ES-I3 (cell line): ENCODE measurements at regions not wholly inside any gene's neighbourhood (a gene's known extent, or its start where the extent isn't known, plus 50 kb on each side); places are given as distances from the start of the nearest gene placed in this dataset.
"Not testable (repeated sequence)": the region's sequence is repeated elsewhere in the genome, so short reads cannot be mapped to it uniquely, and the experiment has no call there.

Experiments used
- H3K36me3 ChIP-seq: 2 replicates; pipeline ENCODE4 v1.6.1; 2013; ENCODE audit warnings: mild to moderate bottlenecking, low read length, control low read depth, moderate library complexity; ENCODE audit not compliant: insufficient read depth
- H3K4me1 ChIP-seq: 2 replicates; pipeline ENCODE4 v1.6.1; 2013; ENCODE audit warnings: mild to moderate bottlenecking, control low read depth, low read length; ENCODE audit not compliant: insufficient read depth
- H3K9ac ChIP-seq: 2 replicates; pipeline ENCODE4 v1.6.1; 2013; ENCODE audit warnings: low read depth, mild to moderate bottlenecking, low read length, moderate library complexity
- H3K9me3 ChIP-seq: 2 replicates; pipeline ENCODE4 v1.6.1; 2013; ENCODE audit warnings: mild to moderate bottlenecking, low read length, moderate library complexity; ENCODE audit not compliant: control insufficient read depth, insufficient read depth

DNA sequence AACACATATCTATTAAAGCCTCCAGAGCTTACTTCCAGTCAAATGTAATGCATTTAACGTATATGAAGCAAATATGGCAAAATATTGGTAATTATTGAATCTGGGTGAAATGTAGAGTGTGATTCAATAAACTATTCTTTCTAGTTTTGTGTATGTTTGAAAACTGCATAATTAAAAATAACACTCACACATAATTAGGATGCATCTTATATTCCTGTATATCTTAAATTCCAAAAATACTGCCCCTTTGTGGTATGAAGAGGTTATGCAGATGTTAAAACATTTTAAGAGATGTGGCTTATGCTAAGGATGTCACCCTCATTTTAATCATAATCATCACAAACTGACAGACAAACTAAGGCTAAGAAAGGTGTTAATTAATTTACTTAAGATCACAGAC, 182.9 kb downstream of the COX18 start:
- Histone ChIP-seq H3K4me1 (peaks cover 3% of the 10 kb centered on the region), H3K36me3 (no peaks in the 10 kb centered on the region), H3K9ac (no peak overlapping the region), H3K9me3 (no peaks in the 10 kb centered on the region)

DNA sequence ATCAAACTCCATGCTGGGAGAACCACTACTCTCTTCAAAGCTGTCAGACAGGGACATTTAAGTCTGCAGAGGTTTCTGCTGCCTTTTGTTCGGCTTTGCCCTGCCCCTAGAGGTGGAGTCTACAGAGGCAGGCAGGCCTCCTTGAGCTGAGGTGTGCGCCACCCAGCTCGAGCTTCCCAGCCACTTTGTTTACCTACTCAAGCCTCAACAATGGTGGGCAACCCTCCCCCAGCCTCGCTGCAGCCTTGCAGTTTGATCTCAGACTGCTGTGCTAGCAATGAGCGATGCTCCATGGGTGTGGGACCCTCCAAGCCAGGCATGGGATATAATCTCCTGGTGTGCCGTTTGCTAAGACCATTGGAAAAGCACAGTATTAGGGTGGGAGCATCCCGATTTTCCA, 185.3 kb downstream of the COX18 start:
- not testable (repeated sequence) for H3K4me1 ChIP-seq, H3K36me3 ChIP-seq

GRCh38 chr4:72876946-72877345, 192.6 kb downstream of the COX18 start:
- Histone ChIP-seq H3K9me3 (no peaks in the 10 kb centered on the region), H3K36me3 (no peaks in the 10 kb centered on the region), H3K4me1 (no peaks in the 10 kb centered on the region)

More for the DNA sequence above, 185.3 kb downstream of the COX18 start:
- not testable (repeated sequence) for H3K9ac ChIP-seq, H3K9me3 ChIP-seq

GRCh38 chr4:72875545-72875944, 194.0 kb downstream of the COX18 start:
- no peaks in the 10 kb centered on the region for H3K36me3 ChIP-seq
- no peak overlapping the region for H3K9ac ChIP-seq
- no peaks in the 10 kb centered on the region for H3K9me3 ChIP-seq
- H3K4me1 ChIP-seq, result no peaks in the 10 kb centered on the region

More at GRCh38 chr4:72876946-72877345, 192.6 kb downstream of the COX18 start:
- no peak overlapping the region for H3K9ac ChIP-seq

GRCh38 chr4:72875138-72875537, 194.4 kb downstream of the COX18 start:
- no peaks in the 10 kb centered on the region for H3K36me3 ChIP-seq
- no peaks in the 10 kb centered on the region for H3K9me3 ChIP-seq
- H3K9ac ChIP-seq, result no peak overlapping the region
- no peaks in the 10 kb centered on the region for H3K4me1 ChIP-seq

DNA sequence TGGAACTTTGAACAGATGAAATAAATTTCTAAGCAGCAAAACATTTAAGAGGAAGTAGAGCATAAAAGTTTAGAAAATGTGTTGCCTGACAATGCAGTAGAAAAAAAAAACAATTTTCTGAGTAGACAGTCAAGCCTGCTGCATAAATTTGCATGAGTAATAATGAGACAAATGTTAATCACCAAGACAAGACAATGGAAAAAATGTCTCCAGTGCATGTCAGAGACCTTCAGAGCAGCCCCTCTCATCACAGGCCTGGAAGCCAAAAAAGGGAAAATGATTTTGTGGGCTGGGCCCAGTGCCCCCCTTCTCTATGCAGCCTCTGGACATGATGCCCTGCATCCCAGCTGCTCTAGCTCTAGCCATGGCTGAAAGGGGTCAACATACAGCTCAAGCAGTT, 204.6 kb downstream of the COX18 start:
- H3K9me3 ChIP-seq, result peaks cover 5% of the 10 kb centered on the region; the same call in 1 of the 2 replicates
- H3K36me3 ChIP-seq, result no peaks in the 10 kb centered on the region
- no peaks in the 10 kb centered on the region for H3K4me1 ChIP-seq
- no peak overlapping the region for H3K9ac ChIP-seq

DNA sequence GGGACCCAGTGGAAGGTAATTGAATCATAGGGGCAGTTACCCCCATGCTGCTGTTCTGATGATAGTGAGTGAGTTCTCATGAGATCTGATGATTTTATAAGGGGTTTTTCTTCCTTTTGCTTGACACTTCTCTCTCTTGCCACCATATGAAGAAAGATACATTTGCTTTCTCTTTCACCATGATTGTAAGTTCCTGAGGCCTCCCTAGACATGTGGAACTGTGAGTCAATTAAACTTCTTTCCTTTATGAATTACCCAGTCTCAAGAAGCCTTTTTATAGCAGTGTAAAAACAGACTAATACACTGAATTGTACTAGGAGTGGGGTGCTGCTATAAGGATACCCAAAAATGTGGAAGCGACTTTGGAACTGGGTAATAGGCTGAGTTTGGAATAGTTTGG, 205.2 kb downstream of the COX18 start:
- not testable (repeated sequence) for H3K36me3 ChIP-seq, H3K4me1 ChIP-seq, H3K9ac ChIP-seq, H3K9me3 ChIP-seq

DNA sequence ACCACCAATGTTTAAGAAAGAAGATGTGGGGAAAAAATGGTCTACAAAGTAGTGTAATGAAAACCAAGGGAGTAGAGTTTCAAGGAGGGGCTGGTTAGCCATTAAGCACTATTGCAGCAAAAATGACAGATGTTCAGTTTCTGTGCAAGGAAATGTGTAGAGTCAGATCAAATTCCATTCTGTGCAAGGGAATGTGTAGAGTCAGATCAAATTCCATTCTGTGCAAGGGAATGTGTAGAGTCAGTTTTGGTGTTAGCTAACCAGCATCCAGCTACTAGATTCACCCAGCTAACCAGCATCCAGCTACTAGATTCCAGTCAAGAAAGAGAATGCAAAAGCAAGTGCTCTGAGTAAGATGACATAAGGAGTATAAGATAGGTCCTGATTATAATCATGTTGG, 208.8 kb downstream of the COX18 start:
- Histone ChIP-seq H3K9ac (no peak overlapping the region), H3K36me3 (no peaks in the 10 kb centered on the region), H3K9me3 (no peaks in the 10 kb centered on the region), H3K4me1 (no peaks in the 10 kb centered on the region)

DNA sequence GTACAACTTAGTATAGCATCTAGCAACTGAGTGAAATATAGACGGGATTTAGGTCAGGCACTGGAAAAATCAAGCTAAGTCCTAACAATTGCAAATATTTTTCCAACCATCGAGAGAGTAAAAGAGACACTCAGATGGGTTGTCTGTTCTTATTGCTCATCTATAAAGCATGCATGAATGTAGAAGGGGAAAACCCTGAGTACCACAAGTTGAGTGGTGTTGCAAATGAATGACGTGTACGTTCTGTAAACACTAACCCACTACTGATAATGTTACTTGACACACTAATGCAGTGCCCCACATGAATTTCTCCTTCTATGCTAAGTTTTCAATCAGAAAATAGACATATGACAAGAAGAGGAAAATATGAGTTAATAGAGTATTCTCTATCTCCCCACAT, 211.2 kb downstream of the COX18 start:
- Histone ChIP-seq H3K36me3 (no peaks in the 10 kb centered on the region), H3K9me3 (no peaks in the 10 kb centered on the region), H3K9ac (no peak overlapping the region), H3K4me1 (no peaks in the 10 kb centered on the region)

GRCh38 chr4:72857787-72858186, 211.7 kb downstream of the COX18 start:
- H3K9me3 ChIP-seq, result no peaks in the 10 kb centered on the region

DNA sequence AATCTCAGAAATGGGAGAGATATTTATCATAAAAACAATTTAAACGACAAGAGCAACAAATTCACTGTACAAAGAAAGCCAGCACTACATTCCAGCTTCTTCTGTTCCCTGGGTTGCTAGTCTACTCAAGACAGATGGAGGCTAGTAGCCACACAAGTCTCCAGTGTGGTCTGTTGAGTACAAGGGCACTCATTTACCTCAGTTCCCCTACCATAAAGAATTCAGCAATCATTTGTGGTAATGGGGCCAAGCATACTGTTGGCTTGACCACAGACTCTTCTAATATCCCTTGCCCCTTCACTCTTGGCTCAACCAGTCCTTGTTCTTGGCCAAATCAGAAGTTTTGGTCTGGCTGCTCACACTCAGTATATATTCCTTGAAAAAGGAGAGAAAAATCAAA, 212.3 kb downstream of the COX18 start:
- Histone ChIP-seq H3K4me1 (no peaks in the 10 kb centered on the region), H3K9me3 (no peaks in the 10 kb centered on the region), H3K36me3 (no peaks in the 10 kb centered on the region), H3K9ac (no peak overlapping the region)

More at GRCh38 chr4:72857787-72858186, 211.7 kb downstream of the COX18 start:
- Histone ChIP-seq H3K4me1 (no peaks in the 10 kb centered on the region), H3K9ac (no peak overlapping the region), H3K36me3 (no peaks in the 10 kb centered on the region)

DNA sequence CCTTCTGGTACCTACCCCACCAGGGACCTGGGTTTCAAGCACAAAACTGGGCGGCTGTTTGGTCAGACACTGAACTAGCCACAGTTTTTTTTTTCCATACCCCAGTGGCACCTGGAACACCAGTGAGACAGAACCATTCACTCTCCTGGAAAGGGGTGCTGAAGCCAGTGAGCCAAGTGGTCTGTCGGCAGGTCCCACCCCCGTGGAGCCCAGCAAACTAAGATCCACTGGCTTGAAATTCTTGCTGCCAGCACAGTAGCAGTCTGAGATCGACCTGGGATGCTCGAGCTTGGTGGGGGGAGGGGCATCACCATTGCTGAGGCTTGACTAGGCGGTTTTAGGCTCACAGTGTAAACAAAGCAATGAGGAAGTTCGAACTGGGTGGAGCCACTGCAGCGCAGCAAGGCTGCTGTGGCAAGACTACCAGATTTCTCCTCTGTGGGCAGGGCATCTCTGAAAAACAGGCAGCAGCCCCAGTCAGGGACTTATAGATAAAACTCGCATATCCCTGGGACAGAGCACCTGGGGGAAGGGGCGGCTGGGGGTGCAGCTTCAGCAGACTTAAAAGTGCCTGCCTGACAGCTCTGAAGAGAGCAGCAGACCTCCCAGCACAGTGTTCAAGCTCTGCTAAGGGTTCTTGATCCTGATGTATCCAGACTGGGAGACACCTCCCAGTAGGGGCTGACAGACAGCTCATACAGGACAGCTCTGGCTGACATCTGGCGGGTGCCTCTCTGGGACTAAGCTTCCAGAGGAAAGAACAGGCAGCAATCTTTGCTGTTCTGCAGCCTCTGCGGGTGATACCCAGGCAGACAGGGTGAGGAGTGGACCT, 223.0 kb downstream of the COX18 start:
- no peaks in the 10 kb centered on the region for H3K4me1 ChIP-seq
- H3K36me3 ChIP-seq, result no peaks in the 10 kb centered on the region
- no peaks in the 10 kb centered on the region; the same call in 1 of the 2 replicates for H3K9me3 ChIP-seq
- no peak overlapping the region for H3K9ac ChIP-seq

- H3K9ac ChIP-seq, result no peak overlapping the region
- H3K36me3 ChIP-seq, result no peaks in the 10 kb centered on the region
- H3K9me3 ChIP-seq, result no peaks in the 10 kb centered on the region; the same call in 1 of the 2 replicates
- no peaks in the 10 kb centered on the region for H3K4me1 ChIP-seq
Observed at GRCh38 chr4:72843466-72843865, 226.1 kb downstream of the COX18 start.

DNA sequence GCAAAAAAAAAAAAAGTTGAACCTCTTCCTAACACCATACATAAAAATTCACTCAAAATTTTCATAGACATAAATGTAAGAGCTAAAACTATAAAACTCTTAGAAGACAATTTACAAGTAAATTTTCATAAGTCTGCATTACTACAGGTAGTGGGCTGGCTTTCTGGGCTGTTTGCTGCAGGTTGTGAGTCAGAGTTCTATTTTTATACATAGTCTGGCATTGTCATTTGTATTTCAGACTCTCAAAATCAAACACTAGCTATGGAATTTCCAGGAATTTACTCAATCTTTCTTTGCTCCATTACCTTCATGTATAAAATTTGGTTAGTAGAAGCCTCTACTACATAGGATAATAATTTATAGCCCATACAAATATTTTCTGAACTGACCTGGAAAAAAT, 227.2 kb downstream of the COX18 start:
- Histone ChIP-seq H3K9ac (no peak overlapping the region), H3K36me3 (no peaks in the 10 kb centered on the region), H3K4me1 (no peaks in the 10 kb centered on the region), H3K9me3 (no peaks in the 10 kb centered on the region; the same call in 1 of the 2 replicates)

DNA sequence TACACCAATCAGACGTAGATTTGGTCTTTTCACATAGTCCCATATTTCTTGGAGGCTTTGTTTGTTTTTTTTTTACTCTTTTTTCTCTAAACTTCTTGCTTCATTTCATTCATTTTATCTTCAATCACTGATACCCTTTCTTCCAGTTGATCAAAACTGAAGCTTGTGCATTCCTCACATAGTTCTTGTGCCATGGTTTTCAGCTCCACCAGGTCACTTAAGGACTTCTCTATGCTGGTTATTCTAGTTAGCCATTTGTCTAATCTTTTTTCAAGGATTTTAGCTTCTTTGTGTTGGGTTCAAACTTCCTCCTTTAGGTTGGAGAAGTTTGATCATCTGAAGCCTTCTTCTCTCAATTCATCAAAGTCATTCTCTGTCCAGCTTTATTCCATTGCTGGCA, 229.3 kb downstream of the COX18 start:
- H3K4me1 ChIP-seq, H3K9me3 ChIP-seq, H3K9ac ChIP-seq, H3K36me3 ChIP-seq: not testable (repeated sequence)
